H1 (cell line): ENCODE measurements at regions not wholly inside any gene's neighbourhood (a gene's known extent, or its start where the extent isn't known, plus 50 kb on each side); places are given as distances from the start of the nearest gene placed in this dataset.

Source experiments
- HDAC2 ChIP-seq, 2 experiments: fragments of 300-600 bp in 1 of 2; sonication (generic) in 1 of 2; IDR thresholded peaks; 2 replicates each; pipeline ENCODE4 v1.6.1; 2011 to 2012; ENCODE audit warnings: low read depth in 2 of 2, low read length in 2 of 2, mild to moderate bottlenecking in 2 of 2, moderate library complexity in 2 of 2, borderline replicate concordance in 1 of 2, inconsistent platforms in 1 of 2
- RFX5 ChIP-seq: IDR thresholded peaks from 2 replicates; pipeline ENCODE4 v1.6.1; 2011; ENCODE audit warnings: low read depth, low read length, improper control_type of control experiment, borderline replicate concordance

DNA sequence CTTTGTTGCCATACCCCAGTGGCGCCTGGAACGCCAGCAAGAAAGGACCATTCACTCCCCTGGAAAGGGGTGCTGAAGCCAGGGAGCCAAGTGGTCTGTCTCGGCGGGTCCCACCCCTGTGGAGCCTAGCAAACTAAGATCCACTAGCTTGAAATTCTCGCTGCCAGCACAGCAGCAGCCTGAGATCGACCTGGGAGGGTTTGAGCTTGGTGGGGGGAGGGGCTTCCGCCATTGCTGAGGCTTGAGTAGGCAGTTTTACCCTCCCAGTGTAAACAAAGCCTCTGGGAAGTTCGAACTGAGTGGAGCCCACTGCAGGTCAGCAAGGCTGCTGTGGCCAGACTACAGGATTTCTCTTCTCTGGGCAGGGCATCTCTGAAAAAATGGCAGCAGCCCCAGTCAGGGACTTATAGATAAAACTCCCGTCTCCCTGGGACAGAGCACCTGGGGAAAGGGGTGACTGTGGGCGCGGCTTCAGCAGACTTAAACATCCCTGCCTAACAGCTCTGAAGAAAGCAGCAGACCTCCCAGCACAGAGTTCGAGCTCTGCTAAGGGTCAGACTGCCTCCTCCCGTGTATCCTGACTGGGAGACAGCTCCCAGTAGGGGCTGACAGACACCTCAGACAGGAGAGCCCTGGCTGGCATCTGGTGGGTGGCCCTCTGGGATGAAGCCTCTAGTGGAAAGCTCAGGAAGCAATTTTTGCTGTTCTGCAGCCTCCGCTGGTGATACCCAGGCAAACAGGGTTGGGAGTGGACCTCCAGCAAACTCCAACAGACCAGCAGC is 281.1 kb upstream of the SP4 start:
- no peak for TF ChIP-seq HDAC2 (IDR thresholded peaks at IDR 0.05; ENCODE audit: borderline replicate concordance in 1 of 2, low read depth in 2 of 2, low read length in 2 of 2)
- TF ChIP-seq RFX5, result no peak
